SH-SY5Y (cell line): ENCODE measurements at regions not wholly inside any gene's neighbourhood (a gene's known extent, or its start where the extent isn't known, plus 50 kb on each side); places are given as distances from the start of the nearest gene placed in this dataset.

ENCODE experiments used
- GATA2 ChIP-seq: IDR thresholded peaks from 2 replicates; pipeline ENCODE4 v1.6.1; 2011; ENCODE audit warnings: mild to moderate bottlenecking, low read depth, low read length
- GATA3 ChIP-seq: IDR thresholded peaks from 2 replicates; pipeline ENCODE4 v1.6.1; 2011; ENCODE audit warnings: low read depth, mild to moderate bottlenecking, low read length, moderate library complexity

- no peak for TF ChIP-seq GATA2
- TF ChIP-seq GATA3, result no peak
Observed at GRCh38 chr1:178587975-178588374, 75.1 kb downstream of the TEX35 start.
